HCT116 (cell line): ENCODE measurements at regions not wholly inside any gene's neighbourhood (a gene's known extent, or its start where the extent isn't known, plus 50 kb on each side); places are given as distances from the start of the nearest gene placed in this dataset.

Experiments
- CEBPB ChIP-seq: IDR thresholded peaks from 2 replicates; pipeline ENCODE4 v1.6.1; 2012; ENCODE audit warnings: low read depth
- CTCF ChIP-seq, 3 experiments: fragments of 200-600 bp in 1 of 3; sonication (generic) in 1 of 3; IDR thresholded peaks in 2 of 3; conservative IDR thresholded peaks in 1 of 3; 2 replicates each; pipeline ENCODE4 v1.5.1; 2012 to 2017; ENCODE audit warnings: low read depth in 2 of 3, low read length in 2 of 3, antibody characterized with exemption in 1 of 3, borderline replicate concordance in 1 of 3, control low read depth in 1 of 3, mild to moderate bottlenecking in 1 of 3, mixed read lengths in 1 of 3, mixed run types in 1 of 3, moderate library complexity in 1 of 3; ENCODE audit not compliant: insufficient read depth in 1 of 3
- MAX ChIP-seq: IDR thresholded peaks from 2 replicates; pipeline ENCODE4 v1.6.1; 2012
- POLR2A ChIP-seq: IDR thresholded peaks from 2 replicates; pipeline ENCODE4 v1.7.0; 2011; ENCODE audit warnings: borderline replicate concordance; ENCODE audit not compliant: insufficient read depth, insufficient read length; ENCODE audit errors: extremely low read depth
- POLR2AphosphoS5 ChIP-seq: IDR thresholded peaks from 2 replicates; pipeline ENCODE4 v1.6.1; 2011; ENCODE audit warnings: mild to moderate bottlenecking, low read depth, low read length, moderate library complexity
- SP1 ChIP-seq: IDR thresholded peaks from 2 replicates; pipeline ENCODE4 v1.6.1; 2012; ENCODE audit warnings: low read depth
- TF ChIP-seq, protein P1 (sequence below): IDR thresholded peaks from 2 replicates; pipeline ENCODE4 v1.6.1; 2012

DNA sequence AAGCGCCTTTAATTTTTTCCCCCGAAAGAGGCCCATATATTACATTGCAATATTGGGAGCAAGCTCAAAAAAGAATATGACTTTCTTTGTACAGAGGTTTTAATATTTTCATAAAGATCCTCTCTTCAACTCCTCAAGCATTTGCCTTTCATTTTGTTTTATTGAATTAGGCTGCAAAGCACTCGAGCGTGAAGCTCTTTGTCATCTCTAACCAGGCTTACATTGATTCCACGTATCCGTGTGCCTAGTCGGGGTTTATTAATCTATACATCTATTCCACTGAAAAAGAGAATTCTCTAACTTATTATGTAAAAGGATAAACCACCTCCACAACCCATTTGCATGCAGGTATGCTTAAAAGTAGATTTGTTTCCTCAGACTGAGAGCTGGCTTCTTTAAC is 234.8 kb upstream of the TMPO start:
- TF ChIP-seq POLR2A, result no peak
- TF ChIP-seq SP1, result no peak
- TF ChIP-seq POLR2AphosphoS5, result no peak
- no peak for TF ChIP-seq CTCF (IDR thresholded peaks at IDR 0.05 in 2 of 3, conservative IDR thresholded peaks at IDR 0.05 in 1 of 3; ENCODE audit: borderline replicate concordance in 1 of 3, insufficient read depth in 1 of 3, low read depth in 2 of 3, low read length in 2 of 3)
- no peak for TF ChIP-seq MAX
- TF ChIP-seq, protein P1, sequence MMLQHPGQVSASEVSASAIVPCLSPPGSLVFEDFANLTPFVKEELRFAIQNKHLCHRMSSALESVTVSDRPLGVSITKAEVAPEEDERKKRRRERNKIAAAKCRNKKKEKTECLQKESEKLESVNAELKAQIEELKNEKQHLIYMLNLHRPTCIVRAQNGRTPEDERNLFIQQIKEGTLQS, result no peak
- TF ChIP-seq CEBPB, result no peak
